SK-N-SH (cell line): ENCODE measurements at regions not wholly inside any gene's neighbourhood (a gene's known extent, or its start where the extent isn't known, plus 50 kb on each side); places are given as distances from the start of the nearest gene placed in this dataset.

Source experiments
- CTCF ChIA-PET: fragments of 300-600, 350-600 bp; formaldehyde crosslinking; extraction: SDS; loops from one replicate; lab custom pipeline; 2021; lab: Yijun Ruan, JAX
- POLR2A ChIA-PET: fragments of 350-600 bp; sonication (Branson Sonifier 250); formaldehyde crosslinking; extraction: SDS; loops from one replicate; lab custom pipeline; 2020; ENCODE audit warnings: antibody characterized with exemption, inconsistent platforms; lab: Yijun Ruan, JAX
- DNase-seq: peaks from one replicate; pipeline ENCODE4 v3.0.0; 2012
- H2AFZ ChIP-seq: fragments of 200-600 bp; sonication (generic); 2 replicates; pipeline ENCODE4 v1.8.1; 2016; ENCODE audit warnings: antibody characterized with exemption, mild to moderate bottlenecking, low read depth
- H3F3A ChIP-seq: fragments of 200-600 bp; sonication (generic); replicated peaks from 2 replicates; pipeline ENCODE3; 2016; ENCODE audit warnings: antibody characterized with exemption, mild to moderate bottlenecking; ENCODE audit not compliant: insufficient read depth
- H3K27ac ChIP-seq, 2 experiments: fragments of 200-500 bp in 1 of 2; fragments of 200-600 bp in 1 of 2; sonication (Bioruptor generic) in 1 of 2; sonication (generic), shearing (Covaris generic) in 1 of 2; 2 replicates each; pipeline versions ENCODE4 v1.5.1 to v1.6.1; 2014 to 2016; ENCODE audit warnings: low read depth in 2 of 2, inconsistent platforms in 1 of 2, low read length in 1 of 2, mild to moderate bottlenecking in 1 of 2, mixed read lengths in 1 of 2
- H3K27me3 ChIP-seq: fragments of 200-600 bp; sonication (generic), shearing (Covaris generic); 2 replicates; pipeline ENCODE4 v1.6.1; 2016; ENCODE audit warnings: mixed run types; ENCODE audit not compliant: insufficient read depth
- H3K36me3 ChIP-seq, 2 experiments: fragments of 200-500 bp in 1 of 2; fragments of 200-600 bp in 1 of 2; sonication (Bioruptor generic) in 1 of 2; sonication (generic) in 1 of 2; replicated peaks in 1 of 2; 2 replicates each; pipeline versions ENCODE3 to v1.5.1; 2014 to 2016; ENCODE audit warnings: low read length in 1 of 2, mild to moderate bottlenecking in 1 of 2; ENCODE audit not compliant: insufficient read depth in 2 of 2, control insufficient read depth in 1 of 2
- H3K4me1 ChIP-seq, 2 experiments: fragments of 200-500 bp in 1 of 2; fragments of 200-600 bp in 1 of 2; sonication (Bioruptor generic) in 1 of 2; sonication (generic), shearing (Covaris generic) in 1 of 2; 2 replicates each; pipeline versions ENCODE4 v1.5.1 to v1.6.1; 2014 to 2016; ENCODE audit warnings: low read depth in 1 of 2, low read length in 1 of 2, mixed run types in 1 of 2; ENCODE audit not compliant: insufficient read depth in 2 of 2, control insufficient read depth in 1 of 2
- H3K4me2 ChIP-seq: fragments of 200-600 bp; sonication (generic), shearing (Covaris generic); 2 replicates; pipeline ENCODE4 v1.6.1; 2017; ENCODE audit warnings: mixed run types
- H3K4me3 ChIP-seq, 2 experiments: fragments of 200-500 bp in 1 of 2; fragments of 200-600 bp in 1 of 2; sonication (Bioruptor generic) in 1 of 2; sonication (generic), shearing (Covaris generic) in 1 of 2; 2 replicates each; pipeline versions ENCODE4 v1.5.1 to v1.8.1; 2014 to 2016; ENCODE audit warnings: low read depth in 2 of 2, inconsistent platforms in 1 of 2, low read length in 1 of 2, mild to moderate bottlenecking in 1 of 2, mixed read lengths in 1 of 2, moderate library complexity in 1 of 2
- H3K79me2 ChIP-seq: fragments of 200-600 bp; sonication (generic); 2 replicates; pipeline ENCODE4 v1.8.1; 2017; ENCODE audit warnings: mild to moderate bottlenecking; ENCODE audit not compliant: insufficient read depth
- H3K9ac ChIP-seq: fragments of 200-600 bp; sonication (generic); 2 replicates; pipeline ENCODE4 v1.6.1; 2017; ENCODE audit warnings: mixed run types
- H3K9me2 ChIP-seq: fragments of 200-600 bp; sonication (generic); 2 replicates; pipeline ENCODE4 v1.6.1; 2017; ENCODE audit warnings: mixed run types
- H3K9me3 ChIP-seq: fragments of 200-600 bp; sonication (generic); 2 replicates; pipeline ENCODE4 v1.6.1; 2017; ENCODE audit warnings: mixed run types, mild to moderate bottlenecking, moderate library complexity
- H4K20me1 ChIP-seq: fragments of 200-600 bp; sonication (generic); 2 replicates; pipeline ENCODE4 v1.6.1; 2017; ENCODE audit warnings: mild to moderate bottlenecking, mixed run types; ENCODE audit not compliant: insufficient read depth
- CHD2 ChIP-seq: fragments of 150-350 bp; IDR thresholded peaks from 2 replicates; pipeline ENCODE4 v1.6.1; 2018; ENCODE audit warnings: low read length; ENCODE audit not compliant: partially characterized antibody
- FOXJ3 ChIP-seq: sonication (generic); formaldehyde crosslinking; IDR thresholded peaks from 2 replicates; pipeline ENCODE4 v1.5.1; 2020; ENCODE audit warnings: mild to moderate bottlenecking, missing genetic modification reagents
- FOXM1 ChIP-seq: IDR thresholded peaks from 2 replicates; pipeline ENCODE4 v1.4.0; 2012; ENCODE audit warnings: low read depth, mild to moderate bottlenecking
- MEF2A ChIP-seq: IDR thresholded peaks from 2 replicates; pipeline ENCODE4 v1.4.0; 2012; ENCODE audit warnings: low read depth, borderline replicate concordance
- MXI1 ChIP-seq: IDR thresholded peaks from 2 replicates; pipeline ENCODE4 v1.6.1; 2012; ENCODE audit warnings: mild to moderate bottlenecking, low read depth, low read length, improper control_type of control experiment
- NRF1 ChIP-seq: IDR thresholded peaks from 2 replicates; pipeline ENCODE4 v1.6.1; 2012; ENCODE audit warnings: low read depth, mild to moderate bottlenecking, low read length
- RFX5 ChIP-seq: IDR thresholded peaks from 2 replicates; pipeline ENCODE4 v1.6.1; 2012; ENCODE audit warnings: mild to moderate bottlenecking, improper control_type of control experiment, low read length
- RXRA ChIP-seq: IDR thresholded peaks from 2 replicates; pipeline ENCODE4 v1.4.0; 2012; ENCODE audit warnings: low read depth, mild to moderate bottlenecking, borderline replicate concordance
- SMC3 ChIP-seq: IDR thresholded peaks from 2 replicates; pipeline ENCODE4 v1.6.1; 2012; ENCODE audit warnings: low read depth, low read length, improper control_type of control experiment
- TAF1 ChIP-seq: IDR thresholded peaks from 2 replicates; pipeline ENCODE4 v1.6.1; 2012; ENCODE audit warnings: low read depth, mild to moderate bottlenecking, low read length, moderate library complexity, borderline replicate concordance
- TEAD4 ChIP-seq: IDR thresholded peaks from 2 replicates; pipeline ENCODE4 v1.4.0; 2012; ENCODE audit warnings: mild to moderate bottlenecking, borderline replicate concordance; ENCODE audit not compliant: insufficient read depth
- WGBS: methylation state at CpG from one replicate; pipeline ENCODE4 v1.1.6; 2017; ENCODE audit warnings: low lambda C conversion rate; 5-methylcytosine and 5-hydroxymethylcytosine counted together
- TF ChIP-seq, protein P1 (sequence below): fragments of 200-600 bp; sonication (generic); IDR thresholded peaks from 2 replicates; pipeline ENCODE4 v1.6.1; 2017; ENCODE audit warnings: antibody characterized with exemption, mild to moderate bottlenecking, moderate library complexity
- TF ChIP-seq, protein P2 (sequence below): IDR thresholded peaks from 2 replicates; pipeline ENCODE4 v1.4.0; 2012; ENCODE audit warnings: low read depth
- TF ChIP-seq, protein P3 (sequence below): IDR thresholded peaks from 2 replicates; pipeline ENCODE4; 2012
- TF ChIP-seq, protein P4 (sequence below): IDR thresholded peaks from 2 replicates; pipeline ENCODE4 v1.4.0; 2012; ENCODE audit warnings: low read depth, borderline replicate concordance
- TF ChIP-seq, protein P5 (sequence below): IDR thresholded peaks from 2 replicates; pipeline ENCODE4 v1.6.1; 2012; ENCODE audit warnings: mild to moderate bottlenecking, low read depth, low read length, moderate library complexity

DNA sequence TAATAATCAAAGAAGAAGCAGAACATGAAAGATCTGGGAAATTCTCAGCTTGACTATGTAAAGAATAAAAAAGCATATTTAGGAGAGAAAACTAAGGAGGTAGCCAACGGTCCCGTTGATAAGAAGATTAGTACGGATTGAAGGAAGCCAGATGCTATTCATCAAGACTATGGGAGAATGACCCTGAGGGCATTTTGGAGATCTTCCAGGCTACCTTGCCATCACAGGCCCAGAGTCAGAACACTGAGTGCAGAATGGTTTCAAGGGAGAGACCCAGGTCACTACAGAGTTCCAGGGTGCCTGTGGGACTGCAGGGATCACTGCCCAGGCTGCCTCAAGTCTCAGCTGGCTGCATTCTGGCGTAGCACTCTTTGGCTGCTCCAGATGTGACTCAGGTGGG is 752.9 kb upstream of the ARPP21 start (continued):
- TF ChIP-seq, protein P1, sequence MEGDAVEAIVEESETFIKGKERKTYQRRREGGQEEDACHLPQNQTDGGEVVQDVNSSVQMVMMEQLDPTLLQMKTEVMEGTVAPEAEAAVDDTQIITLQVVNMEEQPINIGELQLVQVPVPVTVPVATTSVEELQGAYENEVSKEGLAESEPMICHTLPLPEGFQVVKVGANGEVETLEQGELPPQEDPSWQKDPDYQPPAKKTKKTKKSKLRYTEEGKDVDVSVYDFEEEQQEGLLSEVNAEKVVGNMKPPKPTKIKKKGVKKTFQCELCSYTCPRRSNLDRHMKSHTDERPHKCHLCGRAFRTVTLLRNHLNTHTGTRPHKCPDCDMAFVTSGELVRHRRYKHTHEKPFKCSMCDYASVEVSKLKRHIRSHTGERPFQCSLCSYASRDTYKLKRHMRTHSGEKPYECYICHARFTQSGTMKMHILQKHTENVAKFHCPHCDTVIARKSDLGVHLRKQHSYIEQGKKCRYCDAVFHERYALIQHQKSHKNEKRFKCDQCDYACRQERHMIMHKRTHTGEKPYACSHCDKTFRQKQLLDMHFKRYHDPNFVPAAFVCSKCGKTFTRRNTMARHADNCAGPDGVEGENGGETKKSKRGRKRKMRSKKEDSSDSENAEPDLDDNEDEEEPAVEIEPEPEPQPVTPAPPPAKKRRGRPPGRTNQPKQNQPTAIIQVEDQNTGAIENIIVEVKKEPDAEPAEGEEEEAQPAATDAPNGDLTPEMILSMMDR: no peak
- TF ChIP-seq, all 33 proteins: peak for 4

DNA sequence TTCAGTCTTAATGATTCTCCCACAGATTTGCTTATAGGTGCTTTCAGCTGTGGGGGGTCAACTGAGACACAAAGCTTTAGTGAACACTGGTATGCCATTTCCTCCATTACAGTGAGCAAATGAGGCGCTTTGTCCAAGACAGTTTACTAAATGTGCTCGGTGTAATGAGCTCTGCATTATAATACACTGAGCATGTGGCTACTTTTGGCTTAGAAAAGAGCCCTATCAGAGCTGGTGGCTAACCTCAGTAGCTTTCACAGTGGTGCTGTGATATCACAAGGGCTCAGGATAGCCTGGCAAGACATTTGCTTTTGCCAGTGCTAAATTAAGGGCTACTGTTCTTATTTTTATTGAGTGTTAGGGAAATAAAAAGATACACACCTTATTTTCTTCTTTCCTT is 749.7 kb upstream of the ARPP21 start:
- Histone ChIP-seq H3K27me3 (no peaks in the 10 kb centered on the region), H4K20me1 (no peaks in the 10 kb centered on the region), H3K4me3 (no peak overlapping the region), H3K4me1 (peaks cover 6 to 7% of the 10 kb centered on the region in 2 experiments; a peak in 3 of 4 replicates), H3K9ac (no peak overlapping the region), H3K9me2 (no peaks in the 10 kb centered on the region), H3K79me2 (no peaks in the 10 kb centered on the region), H3K36me3 (no peaks in the 10 kb centered on the region), H3F3A (no peaks in the 10 kb centered on the region), H3K9me3 (no peaks in the 10 kb centered on the region), H2AFZ (no peak overlapping the region), H3K4me2 (no peak overlapping the region), H3K27ac (no peak overlapping the region)
- ChIA-PET POLR2A (no interaction called here), CTCF (no interaction called here)
- no peak for TF ChIP-seq RFX5
- no peak for TF ChIP-seq TEAD4
- TF ChIP-seq NRF1: no peak
- TF ChIP-seq, protein P2, sequence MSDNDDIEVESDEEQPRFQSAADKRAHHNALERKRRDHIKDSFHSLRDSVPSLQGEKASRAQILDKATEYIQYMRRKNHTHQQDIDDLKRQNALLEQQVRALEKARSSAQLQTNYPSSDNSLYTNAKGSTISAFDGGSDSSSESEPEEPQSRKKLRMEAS: no peak
- no peak for DNase-seq
- WGBS: 22% methylated on average over 2 of the region's 2 CpGs

DNA sequence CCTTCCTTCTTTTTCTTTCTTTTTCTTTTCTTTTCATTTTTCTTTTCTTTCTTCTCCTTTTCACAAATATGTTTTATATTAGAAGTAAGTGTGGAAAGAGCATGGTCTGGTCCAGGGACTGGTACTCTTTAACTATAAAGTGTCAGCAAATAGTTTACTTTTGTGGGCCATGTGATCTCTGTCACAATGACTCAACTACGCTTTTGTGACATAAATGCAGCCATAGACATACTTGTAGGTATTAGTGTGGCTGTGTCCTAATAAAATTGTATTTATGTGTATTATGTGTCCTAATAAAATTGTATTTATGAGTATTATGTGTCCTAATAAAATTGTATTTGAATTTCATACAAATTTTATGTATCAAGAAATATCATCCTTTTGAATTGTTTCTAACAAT is 749.1 kb upstream of the ARPP21 start:
- CTCF ChIA-PET: no interaction called here
- no peaks in the 10 kb centered on the region for H3K9me3 ChIP-seq
- TF ChIP-seq SMC3 (no peak), CHD2 (no peak), RXRA (no peak), TEAD4 (no peak), MEF2A (no peak), FOXJ3 (CRISPR knock-in tag) (no peak), FOXM1 (no peak), TAF1 (no peak), MXI1 (no peak)
- TF ChIP-seq, protein P3, sequence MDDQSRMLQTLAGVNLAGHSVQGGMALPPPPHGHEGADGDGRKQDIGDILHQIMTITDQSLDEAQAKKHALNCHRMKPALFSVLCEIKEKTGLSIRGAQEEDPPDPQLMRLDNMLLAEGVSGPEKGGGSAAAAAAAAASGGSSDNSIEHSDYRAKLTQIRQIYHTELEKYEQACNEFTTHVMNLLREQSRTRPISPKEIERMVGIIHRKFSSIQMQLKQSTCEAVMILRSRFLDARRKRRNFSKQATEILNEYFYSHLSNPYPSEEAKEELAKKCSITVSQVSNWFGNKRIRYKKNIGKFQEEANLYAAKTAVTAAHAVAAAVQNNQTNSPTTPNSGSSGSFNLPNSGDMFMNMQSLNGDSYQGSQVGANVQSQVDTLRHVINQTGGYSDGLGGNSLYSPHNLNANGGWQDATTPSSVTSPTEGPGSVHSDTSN: no peak
- TF ChIP-seq, protein P4, sequence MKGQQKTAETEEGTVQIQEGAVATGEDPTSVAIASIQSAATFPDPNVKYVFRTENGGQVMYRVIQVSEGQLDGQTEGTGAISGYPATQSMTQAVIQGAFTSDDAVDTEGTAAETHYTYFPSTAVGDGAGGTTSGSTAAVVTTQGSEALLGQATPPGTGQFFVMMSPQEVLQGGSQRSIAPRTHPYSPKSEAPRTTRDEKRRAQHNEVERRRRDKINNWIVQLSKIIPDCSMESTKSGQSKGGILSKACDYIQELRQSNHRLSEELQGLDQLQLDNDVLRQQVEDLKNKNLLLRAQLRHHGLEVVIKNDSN: no peak
- TF ChIP-seq, protein P1: no peak
- TF ChIP-seq, protein P5, sequence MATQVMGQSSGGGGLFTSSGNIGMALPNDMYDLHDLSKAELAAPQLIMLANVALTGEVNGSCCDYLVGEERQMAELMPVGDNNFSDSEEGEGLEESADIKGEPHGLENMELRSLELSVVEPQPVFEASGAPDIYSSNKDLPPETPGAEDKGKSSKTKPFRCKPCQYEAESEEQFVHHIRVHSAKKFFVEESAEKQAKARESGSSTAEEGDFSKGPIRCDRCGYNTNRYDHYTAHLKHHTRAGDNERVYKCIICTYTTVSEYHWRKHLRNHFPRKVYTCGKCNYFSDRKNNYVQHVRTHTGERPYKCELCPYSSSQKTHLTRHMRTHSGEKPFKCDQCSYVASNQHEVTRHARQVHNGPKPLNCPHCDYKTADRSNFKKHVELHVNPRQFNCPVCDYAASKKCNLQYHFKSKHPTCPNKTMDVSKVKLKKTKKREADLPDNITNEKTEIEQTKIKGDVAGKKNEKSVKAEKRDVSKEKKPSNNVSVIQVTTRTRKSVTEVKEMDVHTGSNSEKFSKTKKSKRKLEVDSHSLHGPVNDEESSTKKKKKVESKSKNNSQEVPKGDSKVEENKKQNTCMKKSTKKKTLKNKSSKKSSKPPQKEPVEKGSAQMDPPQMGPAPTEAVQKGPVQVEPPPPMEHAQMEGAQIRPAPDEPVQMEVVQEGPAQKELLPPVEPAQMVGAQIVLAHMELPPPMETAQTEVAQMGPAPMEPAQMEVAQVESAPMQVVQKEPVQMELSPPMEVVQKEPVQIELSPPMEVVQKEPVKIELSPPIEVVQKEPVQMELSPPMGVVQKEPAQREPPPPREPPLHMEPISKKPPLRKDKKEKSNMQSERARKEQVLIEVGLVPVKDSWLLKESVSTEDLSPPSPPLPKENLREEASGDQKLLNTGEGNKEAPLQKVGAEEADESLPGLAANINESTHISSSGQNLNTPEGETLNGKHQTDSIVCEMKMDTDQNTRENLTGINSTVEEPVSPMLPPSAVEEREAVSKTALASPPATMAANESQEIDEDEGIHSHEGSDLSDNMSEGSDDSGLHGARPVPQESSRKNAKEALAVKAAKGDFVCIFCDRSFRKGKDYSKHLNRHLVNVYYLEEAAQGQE: no peak

More for the DNA sequence above, 749.1 kb upstream of the ARPP21 start:
- DNase-seq: no peak
- Histone ChIP-seq H3K9me2 (no peaks in the 10 kb centered on the region), H3K4me3 (no peak overlapping the region), H4K20me1 (no peaks in the 10 kb centered on the region), H3F3A (no peaks in the 10 kb centered on the region), H3K4me2 (no peak overlapping the region), H3K27ac (no peak overlapping the region), H3K36me3 (no peaks in the 10 kb centered on the region), H2AFZ (no peak overlapping the region), H3K27me3 (no peaks in the 10 kb centered on the region), H3K79me2 (no peaks in the 10 kb centered on the region), H3K9ac (no peak overlapping the region), H3K4me1 (peaks cover 6 to 7% of the 10 kb centered on the region in 2 experiments; a peak in 3 of 4 replicates)
- POLR2A ChIA-PET: no interaction called here
- 32% methylated on average over 1 of the region's 1 CpG for WGBS
